SK-N-SH treated with all-trans-retinoic acid at 6 μM for 48 hours (cell line): ENCODE measurements at regions not wholly inside any gene's neighbourhood (a gene's known extent, or its start where the extent isn't known, plus 50 kb on each side); places are given as distances from the start of the nearest gene placed in this dataset.

Experiments
- ATAC-seq: fragments of 200-7000 bp; cut with Tn5 transposase; 3 replicates; pipeline ENCODE4 v1.9.1; 2020; ENCODE audit warnings: mild to moderate bottlenecking, moderate library complexity
- ARNTL ChIP-seq: fragments of 450-650 bp; formaldehyde crosslinking; IDR thresholded peaks from 2 replicates; pipeline ENCODE4 v1.5.0; 2020; ENCODE audit warnings: low read depth, mild to moderate bottlenecking, moderate library complexity, borderline replicate concordance
- BACH2 ChIP-seq: fragments of 250-450 bp; sonication (Bioruptor Pico); IDR thresholded peaks from 2 replicates; pipeline ENCODE4 v1.9.0; 2021; ENCODE audit warnings: mild to moderate bottlenecking, borderline replicate concordance
- CREB5 ChIP-seq: fragments of 250-450 bp; sonication (Bioruptor Pico); IDR thresholded peaks from 2 replicates; pipeline ENCODE4 v1.5.1; 2020; ENCODE audit warnings: low read depth, mild to moderate bottlenecking, moderate library complexity
- CSDC2 ChIP-seq: fragments of 250-450 bp; sonication (Bioruptor Pico); IDR thresholded peaks from 2 replicates; pipeline ENCODE4 v1.5.0; 2020; ENCODE audit warnings: mild to moderate bottlenecking, moderate library complexity
- CSRNP3 ChIP-seq: fragments of 250-450 bp; sonication (Bioruptor Pico); IDR thresholded peaks from 2 replicates; pipeline ENCODE4 v1.5.1; 2021; ENCODE audit warnings: mild to moderate bottlenecking, moderate library complexity
- ESRRG ChIP-seq: fragments of 250-450 bp; sonication (Bioruptor Pico); IDR thresholded peaks from 2 replicates; pipeline ENCODE4 v1.6.1; 2021; ENCODE audit warnings: mild to moderate bottlenecking
- GLIS3 ChIP-seq: fragments of 250-450 bp; sonication (Bioruptor Pico); IDR thresholded peaks from 2 replicates; pipeline ENCODE4 v1.5.0; 2020; ENCODE audit warnings: mild to moderate bottlenecking, moderate library complexity
- ISL1 ChIP-seq: fragments of 250-450 bp; sonication (Bioruptor Pico); IDR thresholded peaks from 2 replicates; pipeline ENCODE4 v2.1.2; 2022; ENCODE audit warnings: mild to moderate bottlenecking, moderate library complexity
- OSR1 ChIP-seq: fragments of 250-450 bp; sonication (Bioruptor Pico); IDR thresholded peaks from 2 replicates; pipeline ENCODE4 v1.8.0; 2022; ENCODE audit warnings: moderate library complexity, mild to moderate bottlenecking, inconsistent platforms
- POU6F1 ChIP-seq: fragments of 250-450 bp; sonication (Bioruptor Pico); IDR thresholded peaks from 2 replicates; pipeline ENCODE4 v1.8.0; 2021; ENCODE audit warnings: low read depth, mild to moderate bottlenecking, moderate library complexity, borderline replicate concordance
- PPARA ChIP-seq: fragments of 250-450 bp; sonication (Bioruptor Pico); IDR thresholded peaks from 2 replicates; pipeline ENCODE4 v1.5.0; 2020; ENCODE audit warnings: mild to moderate bottlenecking, borderline replicate concordance
- RARB ChIP-seq: fragments of 250-450 bp; sonication (Bioruptor Pico); IDR thresholded peaks from 2 replicates; pipeline ENCODE4 v1.8.0; 2021; ENCODE audit warnings: mild to moderate bottlenecking, moderate library complexity
- TOX ChIP-seq: fragments of 250-450 bp; sonication (Bioruptor Pico); IDR thresholded peaks from 2 replicates; pipeline ENCODE4 v1.8.0; 2021; ENCODE audit warnings: mild to moderate bottlenecking, moderate library complexity, borderline replicate concordance
- TSHZ2 ChIP-seq: fragments of 250-450 bp; sonication (Bioruptor Pico); IDR thresholded peaks from 2 replicates; pipeline ENCODE4 v1.5.0; 2020; ENCODE audit warnings: mild to moderate bottlenecking, moderate library complexity
- ZC3H10 ChIP-seq: fragments of 250-450 bp; sonication (Bioruptor Pico); IDR thresholded peaks from 2 replicates; pipeline ENCODE4 v1.5.1; 2021; ENCODE audit warnings: mild to moderate bottlenecking, moderate library complexity
- ZFP3 ChIP-seq: fragments of 250-450 bp; sonication (Bioruptor Pico); IDR thresholded peaks from 2 replicates; pipeline ENCODE4 v1.5.0; 2020; ENCODE audit warnings: mild to moderate bottlenecking, moderate library complexity
- ZFP30 ChIP-seq: fragments of 450-650 bp; formaldehyde crosslinking; IDR thresholded peaks from 2 replicates; pipeline ENCODE4 v1.5.0; 2022; ENCODE audit warnings: mild to moderate bottlenecking, moderate library complexity
- ZNF565 ChIP-seq: fragments of 450-650 bp; formaldehyde crosslinking; conservative IDR thresholded peaks from 2 replicates; pipeline ENCODE4 v1.5.0; 2020; ENCODE audit warnings: low read depth, mild to moderate bottlenecking, moderate library complexity
- ZNF70 ChIP-seq: fragments of 450-650 bp; formaldehyde crosslinking; IDR thresholded peaks from 2 replicates; pipeline ENCODE4 v1.5.0; 2020; ENCODE audit warnings: mild to moderate bottlenecking, moderate library complexity
- ZNF8 ChIP-seq: fragments of 450-650 bp; formaldehyde crosslinking; IDR thresholded peaks from 2 replicates; pipeline ENCODE4 v1.5.0; 2020; ENCODE audit warnings: mild to moderate bottlenecking, moderate library complexity

GRCh38 chr6:113401231-113401630, 455.9 kb upstream of the MARCKS start:
- no peak for ATAC-seq
- TF ChIP-seq OSR1 (no peak), CSRNP3 (CRISPR knock-in tag) (no peak), ARNTL (no peak), TSHZ2 (CRISPR knock-in tag) (no peak), RARB (CRISPR knock-in tag) (no peak), ZNF70 (no peak)

GRCh38 chr6:113402544-113402943, 454.6 kb upstream of the MARCKS start:
- ATAC-seq, result no peak
- no peak for TF ChIP-seq CSRNP3 (CRISPR knock-in tag)
- TF ChIP-seq RARB (CRISPR knock-in tag), result no peak
- no peak for TF ChIP-seq ESRRG
- TF ChIP-seq ZFP30 (CRISPR knock-in tag), result no peak
- TF ChIP-seq ZNF70, result no peak
- TF ChIP-seq ARNTL, result no peak
- no peak for TF ChIP-seq ZC3H10 (CRISPR knock-in tag)
- TF ChIP-seq GLIS3 (CRISPR knock-in tag), result no peak
- no peak for TF ChIP-seq CREB5 (CRISPR knock-in tag)
- TF ChIP-seq BACH2, result no peak

GRCh38 chr6:113403966-113404595, 453.1 kb upstream of the MARCKS start:
- ATAC-seq, result no peak
- TF ChIP-seq PPARA (CRISPR knock-in tag) (no peak), CSRNP3 (CRISPR knock-in tag) (no peak), ZC3H10 (CRISPR knock-in tag) (no peak), ESRRG (no peak), ZFP3 (no peak), CREB5 (CRISPR knock-in tag) (no peak), OSR1 (no peak), RARB (CRISPR knock-in tag) (no peak), ZNF565 (CRISPR knock-in tag) (no peak), ZFP30 (CRISPR knock-in tag) (no peak), CSDC2 (CRISPR knock-in tag) (no peak), GLIS3 (CRISPR knock-in tag) (no peak), ISL1 (CRISPR knock-in tag) (no peak), POU6F1 (no peak), ARNTL (no peak), BACH2 (no peak), TOX (CRISPR knock-in tag) (no peak), ZNF8 (CRISPR knock-in tag) (no peak), TSHZ2 (CRISPR knock-in tag) (no peak)
